NB4 (cell line): ENCODE measurements at regions not wholly inside any gene's neighbourhood (a gene's known extent, or its start where the extent isn't known, plus 50 kb on each side); places are given as distances from the start of the nearest gene placed in this dataset.

Source experiments
- MYC ChIP-seq: IDR thresholded peaks from 2 replicates; pipeline ENCODE4 v1.6.1; 2011; ENCODE audit warnings: low read depth, low read length
- POLR2A ChIP-seq: IDR thresholded peaks from 2 replicates; pipeline ENCODE4 v1.6.1; 2011; ENCODE audit warnings: mild to moderate bottlenecking; ENCODE audit not compliant: insufficient read length; ENCODE audit errors: extremely low read depth
- TF ChIP-seq, protein P1 (sequence below): IDR thresholded peaks from one replicate; pipeline ENCODE4 v1.5.1; 2012; ENCODE audit warnings: low read depth, low read length
- TF ChIP-seq, protein P2 (sequence below): IDR thresholded peaks from 2 replicates; pipeline ENCODE4 v1.6.1; 2011; ENCODE audit warnings: low read depth, low read length

DNA sequence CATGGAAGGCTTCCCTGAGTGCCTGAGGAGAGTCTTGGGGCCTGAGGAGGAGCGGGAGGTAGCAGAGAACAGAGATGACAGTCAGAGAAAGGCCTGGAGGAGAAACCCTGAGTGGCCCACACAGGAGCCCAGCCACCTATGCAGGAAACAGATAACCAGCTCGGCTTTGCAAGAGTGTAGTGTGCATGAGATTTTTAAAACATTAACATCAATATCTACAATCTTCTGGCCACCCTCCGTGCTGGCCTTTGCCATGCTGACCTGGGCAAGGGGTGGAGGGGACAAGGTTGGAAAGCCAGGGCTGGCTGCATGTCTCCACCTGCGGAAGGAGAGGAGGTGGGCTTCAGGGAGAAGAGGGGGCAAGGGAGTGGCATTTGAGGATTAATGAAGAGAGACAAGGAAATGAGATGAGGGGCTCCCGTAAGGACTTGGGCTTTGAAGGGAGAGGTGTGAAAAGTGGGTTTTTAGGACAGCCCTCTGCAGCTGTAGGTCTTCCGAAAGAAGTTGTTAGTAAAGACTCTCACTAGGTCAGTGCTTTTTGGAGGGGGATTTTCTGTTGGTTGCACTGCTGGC, 59.3 kb upstream of the SDK1 start:
- TF ChIP-seq, protein P1, sequence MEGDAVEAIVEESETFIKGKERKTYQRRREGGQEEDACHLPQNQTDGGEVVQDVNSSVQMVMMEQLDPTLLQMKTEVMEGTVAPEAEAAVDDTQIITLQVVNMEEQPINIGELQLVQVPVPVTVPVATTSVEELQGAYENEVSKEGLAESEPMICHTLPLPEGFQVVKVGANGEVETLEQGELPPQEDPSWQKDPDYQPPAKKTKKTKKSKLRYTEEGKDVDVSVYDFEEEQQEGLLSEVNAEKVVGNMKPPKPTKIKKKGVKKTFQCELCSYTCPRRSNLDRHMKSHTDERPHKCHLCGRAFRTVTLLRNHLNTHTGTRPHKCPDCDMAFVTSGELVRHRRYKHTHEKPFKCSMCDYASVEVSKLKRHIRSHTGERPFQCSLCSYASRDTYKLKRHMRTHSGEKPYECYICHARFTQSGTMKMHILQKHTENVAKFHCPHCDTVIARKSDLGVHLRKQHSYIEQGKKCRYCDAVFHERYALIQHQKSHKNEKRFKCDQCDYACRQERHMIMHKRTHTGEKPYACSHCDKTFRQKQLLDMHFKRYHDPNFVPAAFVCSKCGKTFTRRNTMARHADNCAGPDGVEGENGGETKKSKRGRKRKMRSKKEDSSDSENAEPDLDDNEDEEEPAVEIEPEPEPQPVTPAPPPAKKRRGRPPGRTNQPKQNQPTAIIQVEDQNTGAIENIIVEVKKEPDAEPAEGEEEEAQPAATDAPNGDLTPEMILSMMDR: no peak
- TF ChIP-seq MYC: no peak
- TF ChIP-seq, protein P2, sequence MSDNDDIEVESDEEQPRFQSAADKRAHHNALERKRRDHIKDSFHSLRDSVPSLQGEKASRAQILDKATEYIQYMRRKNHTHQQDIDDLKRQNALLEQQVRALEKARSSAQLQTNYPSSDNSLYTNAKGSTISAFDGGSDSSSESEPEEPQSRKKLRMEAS: no peak
- no peak for TF ChIP-seq POLR2A
